ENCODE measurements at regions not wholly inside any gene's neighbourhood (a gene's known extent, or its start where the extent isn't known, plus 50 kb on each side); places are given as distances from the start of the nearest gene placed in this dataset.

DNA sequence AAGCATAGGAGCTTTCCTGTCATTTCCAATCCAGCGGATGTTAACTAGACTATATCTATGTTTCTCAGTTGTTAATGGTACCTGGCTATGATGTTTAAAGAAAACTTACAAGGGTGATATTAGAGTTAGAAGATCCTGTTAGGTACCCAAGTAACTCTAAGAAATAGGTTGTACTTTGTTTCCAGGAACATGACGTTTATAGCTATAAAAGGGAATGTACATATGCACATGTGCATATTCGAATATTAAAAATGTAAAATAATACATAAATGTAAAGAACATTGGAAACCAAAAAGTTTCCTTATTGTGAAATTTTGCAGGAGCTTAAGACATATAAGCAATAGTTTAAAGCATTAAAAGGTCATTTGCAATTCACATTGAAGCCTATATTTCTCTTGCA lies 247.7 kb upstream of the EDIL3 start:
- TF ChIP-seq, protein P1, sequence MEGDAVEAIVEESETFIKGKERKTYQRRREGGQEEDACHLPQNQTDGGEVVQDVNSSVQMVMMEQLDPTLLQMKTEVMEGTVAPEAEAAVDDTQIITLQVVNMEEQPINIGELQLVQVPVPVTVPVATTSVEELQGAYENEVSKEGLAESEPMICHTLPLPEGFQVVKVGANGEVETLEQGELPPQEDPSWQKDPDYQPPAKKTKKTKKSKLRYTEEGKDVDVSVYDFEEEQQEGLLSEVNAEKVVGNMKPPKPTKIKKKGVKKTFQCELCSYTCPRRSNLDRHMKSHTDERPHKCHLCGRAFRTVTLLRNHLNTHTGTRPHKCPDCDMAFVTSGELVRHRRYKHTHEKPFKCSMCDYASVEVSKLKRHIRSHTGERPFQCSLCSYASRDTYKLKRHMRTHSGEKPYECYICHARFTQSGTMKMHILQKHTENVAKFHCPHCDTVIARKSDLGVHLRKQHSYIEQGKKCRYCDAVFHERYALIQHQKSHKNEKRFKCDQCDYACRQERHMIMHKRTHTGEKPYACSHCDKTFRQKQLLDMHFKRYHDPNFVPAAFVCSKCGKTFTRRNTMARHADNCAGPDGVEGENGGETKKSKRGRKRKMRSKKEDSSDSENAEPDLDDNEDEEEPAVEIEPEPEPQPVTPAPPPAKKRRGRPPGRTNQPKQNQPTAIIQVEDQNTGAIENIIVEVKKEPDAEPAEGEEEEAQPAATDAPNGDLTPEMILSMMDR (IDR thresholded peaks at IDR 0.05; ENCODE audit: insufficient read depth, low read length, poor library complexity, severe bottlenecking): no peak
- no peaks in the 10 kb centered on the region for H3K36me3 ChIP-seq (ENCODE audit: control insufficient read depth, insufficient read depth, low read length)
- no peak for DNase-seq (ENCODE audit: low read depth)

DNA sequence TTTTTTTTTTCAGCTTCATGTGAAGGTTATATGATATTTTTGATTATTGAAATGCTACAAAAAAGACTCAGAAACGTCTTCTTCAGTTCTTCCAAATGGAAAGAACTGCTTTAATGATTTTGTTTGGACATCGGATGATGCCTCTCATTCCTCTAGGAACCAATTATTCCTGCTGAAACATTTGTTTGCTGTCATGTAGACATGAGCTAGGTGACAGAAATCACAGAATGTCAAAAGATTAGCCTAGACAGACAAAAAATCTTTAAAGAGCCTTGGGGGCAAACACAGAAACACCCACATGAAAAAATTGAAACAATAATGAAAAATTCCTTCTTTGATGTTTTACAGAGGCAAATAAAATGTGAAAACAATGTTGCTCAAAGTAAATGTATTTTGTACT lies 244.2 kb upstream of the EDIL3 start:
- H3K36me3 ChIP-seq (ENCODE audit: control insufficient read depth, insufficient read depth, low read length): no peaks in the 10 kb centered on the region
- DNase-seq (ENCODE audit: low read depth): no peak
- no peak overlapping the region for H3K4me3 ChIP-seq (ENCODE audit: low read depth, low read length)
- H3K27me3 ChIP-seq (ENCODE audit: control insufficient read depth, insufficient read depth, low read length): no peaks in the 10 kb centered on the region
- TF ChIP-seq, protein P1 (IDR thresholded peaks at IDR 0.05; ENCODE audit: insufficient read depth, low read length, poor library complexity, severe bottlenecking): no peak

More for the DNA sequence above, 247.7 kb upstream of the EDIL3 start:
- no peak overlapping the region for H3K4me3 ChIP-seq (ENCODE audit: low read depth, low read length)
- no peaks in the 10 kb centered on the region for H3K27me3 ChIP-seq (ENCODE audit: control insufficient read depth, insufficient read depth, low read length)

DNA sequence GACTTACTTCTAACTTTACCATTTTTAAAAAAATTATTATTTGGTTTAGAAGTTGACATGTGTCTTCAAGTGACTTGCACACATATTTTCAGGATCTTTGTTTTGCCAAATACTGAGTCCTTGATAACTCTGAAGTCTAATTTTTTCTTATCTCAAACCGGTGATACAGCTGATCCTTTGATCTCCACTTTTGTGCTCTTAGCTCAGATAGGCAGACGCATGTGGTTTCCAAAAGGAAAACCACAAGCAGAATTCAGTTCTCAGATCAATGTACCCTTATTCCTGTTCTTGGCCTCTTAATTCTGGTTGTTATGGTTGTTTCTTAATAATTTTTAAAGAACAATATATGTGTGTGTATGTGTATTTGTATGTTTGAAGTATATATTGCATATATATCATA lies 238.3 kb upstream of the EDIL3 start:
- Histone ChIP-seq H3K27me3 (ENCODE audit: control insufficient read depth, insufficient read depth, low read length) (no peaks in the 10 kb centered on the region), H3K4me3 (ENCODE audit: low read depth, low read length) (no peak overlapping the region), H3K36me3 (ENCODE audit: control insufficient read depth, insufficient read depth, low read length) (no peaks in the 10 kb centered on the region)
- TF ChIP-seq, protein P1 (IDR thresholded peaks at IDR 0.05; ENCODE audit: insufficient read depth, low read length, poor library complexity, severe bottlenecking): no peak
- DNase-seq (ENCODE audit: low read depth): no peak

GRCh38 chr5:84622461-84622860 lies 237.8 kb upstream of the EDIL3 start:
- no peak for DNase-seq (ENCODE audit: low read depth)
- Histone ChIP-seq H3K27me3 (ENCODE audit: control insufficient read depth, insufficient read depth, low read length) (no peaks in the 10 kb centered on the region), H3K4me3 (ENCODE audit: low read depth, low read length) (no peak overlapping the region), H3K36me3 (ENCODE audit: control insufficient read depth, insufficient read depth, low read length) (no peaks in the 10 kb centered on the region)
- TF ChIP-seq, protein P1 (IDR thresholded peaks at IDR 0.05; ENCODE audit: insufficient read depth, low read length, poor library complexity, severe bottlenecking): no peak

- DNase-seq (ENCODE audit: low read depth): no peak
- TF ChIP-seq, protein P1 (IDR thresholded peaks at IDR 0.05; ENCODE audit: insufficient read depth, low read length, poor library complexity, severe bottlenecking): no peak
- Histone ChIP-seq H3K36me3 (ENCODE audit: control insufficient read depth, insufficient read depth, low read length) (no peaks in the 10 kb centered on the region), H3K27me3 (ENCODE audit: control insufficient read depth, insufficient read depth, low read length) (no peaks in the 10 kb centered on the region), H3K4me3 (ENCODE audit: low read depth, low read length) (no peak overlapping the region)
These were observed 233.6 kb upstream of the EDIL3 start for GRCh38 chr5:84618262-84618661.

DNA sequence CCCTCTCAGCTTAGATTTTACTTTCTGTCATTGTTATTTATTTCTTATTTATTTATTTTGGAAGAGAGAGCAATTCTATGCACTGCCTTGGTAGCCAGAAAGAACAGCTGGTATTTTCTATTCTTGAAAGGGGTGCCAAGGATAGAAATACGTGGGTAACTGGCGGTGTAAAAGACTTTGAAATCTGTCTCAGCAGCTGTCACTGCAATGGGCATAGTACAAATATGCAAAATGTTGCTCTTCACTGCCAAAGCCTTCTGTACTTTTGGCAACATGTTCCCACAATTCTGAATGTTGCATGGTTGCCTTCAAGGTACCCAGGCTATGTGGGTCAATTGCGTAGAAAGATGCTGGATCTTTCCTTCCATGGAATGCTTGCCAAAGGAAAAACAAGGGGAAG lies 230.2 kb upstream of the EDIL3 start:
- H3K27me3 ChIP-seq (ENCODE audit: control insufficient read depth, insufficient read depth, low read length): no peaks in the 10 kb centered on the region
- TF ChIP-seq, protein P1 (IDR thresholded peaks at IDR 0.05; ENCODE audit: insufficient read depth, low read length, poor library complexity, severe bottlenecking): no peak

More for the DNA sequence above, 230.2 kb upstream of the EDIL3 start:
- Histone ChIP-seq H3K4me3 (ENCODE audit: low read depth, low read length) (no peak overlapping the region), H3K36me3 (ENCODE audit: control insufficient read depth, insufficient read depth, low read length) (no peaks in the 10 kb centered on the region)
- no peak for DNase-seq (ENCODE audit: low read depth)
